ENCODE measurements at regions not wholly inside any gene's neighbourhood (a gene's known extent, or its start where the extent isn't known, plus 50 kb on each side); places are given as distances from the start of the nearest gene placed in this dataset.

GRCh38 chr11:90329043-90329442 is 106.2 kb upstream of the CHORDC1 start:
- Histone ChIP-seq H3K4me3 (no peak overlapping the region), H3K4me1 (no peaks in the 10 kb centered on the region), H3K36me3 (no peaks in the 10 kb centered on the region), H3K9me3 (peaks cover 0 to 6% of the 10 kb centered on the region in 2 donors), H3K27me3 (no peaks in the 10 kb centered on the region), H3K27ac (no peak overlapping the region)
- DNase-seq (ENCODE audit: low spot score), result no peak
- no peak for TF ChIP-seq CTCF (IDR thresholded peaks at IDR 0.05)

GRCh38 chr11:90326647-90327046 is 103.8 kb upstream of the CHORDC1 start:
- H3K9me3 ChIP-seq, result peaks cover 0 to 6% of the 10 kb centered on the region in 2 donors
- H3K36me3 ChIP-seq, result no peaks in the 10 kb centered on the region
- no peaks in the 10 kb centered on the region for H3K27me3 ChIP-seq
- no peak overlapping the region for H3K4me3 ChIP-seq
- TF ChIP-seq CTCF (IDR thresholded peaks at IDR 0.05), result no peak
- H3K27ac ChIP-seq, result no peak overlapping the region
- no peak for DNase-seq (ENCODE audit: low spot score)
- H3K4me1 ChIP-seq, result no peaks in the 10 kb centered on the region

GRCh38 chr11:90323289-90323688 is 100.4 kb upstream of the CHORDC1 start:
- no peak for TF ChIP-seq CTCF (IDR thresholded peaks at IDR 0.05)
- Histone ChIP-seq H3K4me1 (no peaks in the 10 kb centered on the region), H3K27ac (no peak overlapping the region), H3K9me3 (peaks cover 0 to 6% of the 10 kb centered on the region in 2 donors), H3K27me3 (no peaks in the 10 kb centered on the region), H3K36me3 (no peaks in the 10 kb centered on the region), H3K4me3 (no peak overlapping the region)
- no peak for DNase-seq (ENCODE audit: low spot score)

- Histone ChIP-seq H3K36me3 (no peaks in the 10 kb centered on the region), H3K4me1 (no peaks in the 10 kb centered on the region), H3K4me3 (no peak overlapping the region), H3K27ac (no peak overlapping the region), H3K27me3 (no peaks in the 10 kb centered on the region), H3K9me3 (peaks cover 0 to 6% of the 10 kb centered on the region in 2 donors)
- TF ChIP-seq CTCF (IDR thresholded peaks at IDR 0.05), result no peak
- DNase-seq (ENCODE audit: low spot score), result no peak
Measured at GRCh38 chr11:90321018-90321417, 98.2 kb upstream of the CHORDC1 start.

GRCh38 chr11:90318651-90319050 is 95.8 kb upstream of the CHORDC1 start:
- no peak for TF ChIP-seq CTCF (IDR thresholded peaks at IDR 0.05)
- Histone ChIP-seq H3K36me3 (no peaks in the 10 kb centered on the region), H3K27ac (no peak overlapping the region), H3K9me3 (no peaks in the 10 kb centered on the region), H3K4me1 (no peaks in the 10 kb centered on the region), H3K4me3 (no peak overlapping the region), H3K27me3 (no peaks in the 10 kb centered on the region)
- DNase-seq (ENCODE audit: low spot score), result no peak

- Histone ChIP-seq H3K27ac (no peak overlapping the region), H3K4me1 (no peaks in the 10 kb centered on the region), H3K36me3 (no peaks in the 10 kb centered on the region), H3K4me3 (no peak overlapping the region), H3K27me3 (no peaks in the 10 kb centered on the region), H3K9me3 (no peaks in the 10 kb centered on the region)
- no peak for DNase-seq (ENCODE audit: low spot score)
- TF ChIP-seq CTCF (IDR thresholded peaks at IDR 0.05), result no peak
Measured at GRCh38 chr11:90310210-90310609, 87.4 kb upstream of the CHORDC1 start.

Measured in right atrium auricular region (tissue), 2 donors.